HepG2 (cell line): ENCODE measurements at regions not wholly inside any gene's neighbourhood (a gene's known extent, or its start where the extent isn't known, plus 50 kb on each side); places are given as distances from the start of the nearest gene placed in this dataset.

ENCODE experiments used
- ATAC-seq: fragments of 200-7000 bp; cut with Tn5 transposase; 3 replicates; pipeline ENCODE4 v1.9.1; 2020; ENCODE audit warnings: mild to moderate bottlenecking, moderate library complexity
- BruUV-seq: library from RNA; stranded (reverse); fragments of 400-500 nt; replicated peaks from 2 replicates; lab custom pipeline; 2021; lab: Mats Ljungman, UMichigan
- CTCF ChIA-PET: fragments of 300-600 bp; formaldehyde crosslinking; extraction: SDS; loops from one replicate; lab custom pipeline; 2021; ENCODE audit warnings: low total read pairs, inconsistent platforms, low intra/inter-chr PET ratio; lab: Yijun Ruan, JAX
- POLR2A ChIA-PET: fragments of 350-600 bp; sonication (Branson Sonifier 250); formaldehyde crosslinking; loops from one replicate; lab custom pipeline; 2020; ENCODE audit warnings: antibody characterized with exemption, inconsistent platforms; lab: Yijun Ruan, JAX
- DNase-seq: peaks from one replicate; pipeline ENCODE4 v3.0.0-alpha.2; 2015; ENCODE audit warnings: low spot score
- FAIRE-seq: peaks from 3 replicates; lab custom pipeline; 2011; peaks lifted over from hg19 to GRCh38; lab: Jason Lieb, UNC
- H2AFZ ChIP-seq: one replicate; pipeline ENCODE4 v1.6.1; 2011; ENCODE audit warnings: low read length, inconsistent platforms
- H3K27ac ChIP-seq: fragments of 300-600 bp; 3 replicates; pipeline ENCODE4 v1.8.0; 2011; ENCODE audit warnings: mixed run types, mild to moderate bottlenecking, mixed read lengths, low read length, inconsistent platforms; ENCODE audit not compliant: insufficient read depth; ENCODE audit errors: extremely low read length
- H3K27me3 ChIP-seq, 2 experiments: fragments of 200-600 bp in 1 of 2; 2 replicates in 1 of 2; 3 replicates in 1 of 2; pipeline versions ENCODE4 v1.6.0 to v1.8.0; 2011; ENCODE audit warnings: low read length in 2 of 2, mild to moderate bottlenecking in 2 of 2, moderate library complexity in 2 of 2, inconsistent platforms in 1 of 2; ENCODE audit not compliant: insufficient read depth in 2 of 2, control insufficient read depth in 1 of 2
- H3K36me3 ChIP-seq, 2 experiments: fragments of 200-600 bp in 1 of 2; replicated peaks in 1 of 2; 2 replicates in 1 of 2; 3 replicates in 1 of 2; pipeline versions ENCODE4 v1.5.1 to v1.8.0; 2011; ENCODE audit warnings: low read length in 2 of 2, inconsistent platforms in 1 of 2; ENCODE audit not compliant: insufficient read depth in 2 of 2, control insufficient read depth in 1 of 2
- H3K4me1 ChIP-seq: 2 replicates; pipeline ENCODE4 v1.5.1; 2012; ENCODE audit warnings: low read length, inconsistent platforms; ENCODE audit not compliant: insufficient read depth
- H3K4me2 ChIP-seq: 2 replicates; pipeline ENCODE4 v1.6.0; 2011; ENCODE audit warnings: low read depth, low read length, inconsistent platforms
- H3K4me3 ChIP-seq, 3 experiments: fragments of 200-600 bp in 1 of 3; sonication (generic), shearing (Covaris generic) in 1 of 3; replicated peaks in 1 of 3; 2 replicates each; pipeline ENCODE4 v1.5.1; 2011 to 2016; ENCODE audit warnings: low read length in 3 of 3, inconsistent platforms in 2 of 3, low read depth in 2 of 3, mild to moderate bottlenecking in 2 of 3, control low read depth in 1 of 3, mixed read lengths in 1 of 3; ENCODE audit not compliant: insufficient read depth in 1 of 3
- H3K79me2 ChIP-seq: one replicate; pipeline ENCODE4 v1.6.1; 2011; ENCODE audit warnings: low read length, inconsistent platforms; ENCODE audit not compliant: insufficient read depth
- H3K9ac ChIP-seq: 2 replicates; pipeline ENCODE4 v1.6.0; 2011; ENCODE audit warnings: mild to moderate bottlenecking, low read depth, low read length, inconsistent platforms; ENCODE audit not compliant: insufficient read depth
- H3K9me3 ChIP-seq: 2 replicates; pipeline ENCODE4 v1.5.1; 2012; ENCODE audit warnings: mild to moderate bottlenecking, low read length
- H4K20me1 ChIP-seq: 2 replicates; pipeline ENCODE4 v1.6.0; 2011; ENCODE audit warnings: inconsistent platforms, mild to moderate bottlenecking, low read length, moderate library complexity; ENCODE audit not compliant: insufficient read depth
- CBFB ChIP-seq: sonication (generic); formaldehyde crosslinking; IDR thresholded peaks from 2 replicates; pipeline ENCODE4 v1.4.0; 2020; ENCODE audit warnings: missing genetic modification reagents
- HNRNPL ChIP-seq: fragments of 200-400 bp; formaldehyde crosslinking; IDR thresholded peaks from 2 replicates; pipeline ENCODE4 v1.6.1; 2017; ENCODE audit warnings: mild to moderate bottlenecking, low read depth, low read length
- NFRKB ChIP-seq: fragments of 450-650 bp; IDR thresholded peaks from 2 replicates; pipeline ENCODE4 v1.6.1; 2017
- PTBP1 ChIP-seq: fragments of 200-400 bp; formaldehyde crosslinking; IDR thresholded peaks from 2 replicates; pipeline ENCODE4 v1.6.1; 2018; ENCODE audit warnings: low read length, low read depth; ENCODE audit not compliant: poor library complexity, severe bottlenecking
- ZBTB7A ChIP-seq: sonication (generic); formaldehyde crosslinking; IDR thresholded peaks from 2 replicates; pipeline ENCODE4 v1.8.0; 2022; ENCODE audit warnings: mild to moderate bottlenecking, missing genetic modification reagents
- ZNF235 ChIP-seq: sonication (generic); formaldehyde crosslinking; IDR thresholded peaks from 2 replicates; pipeline ENCODE4 v1.8.1; 2023; ENCODE audit warnings: mild to moderate bottlenecking, missing genetic modification reagents, borderline replicate concordance
- WGBS: methylation state at CpG from one replicate; pipeline ENCODE4 v1.1.6; 2017; ENCODE audit warnings: low lambda C conversion rate; 5-methylcytosine and 5-hydroxymethylcytosine counted together
- in situ Hi-C: cut with HindIII; loops from 2 replicates; pipeline ENCODE4 v1.10.0; 2017; ENCODE audit warnings: low pct_unique_long_range_greater_than_20kb; ENCODE audit not compliant: extremely low pct_ligation_motif_present
- intact Hi-C: fragments of 100-400 bp; cut with micrococcal nuclease; formaldehyde crosslinking; loops from one replicate; pipeline ENCODE4 v1.10.0; 2022; ENCODE audit not compliant: unreplicated experiment
- TF ChIP-seq, protein P1 (sequence below): IDR thresholded peaks from 2 replicates; pipeline ENCODE4 v1.6.1; 2012; ENCODE audit warnings: inconsistent platforms
- TF ChIP-seq, protein P2 (sequence below), 2 experiments: sonication (generic) in 1 of 2; formaldehyde crosslinking in 1 of 2; IDR thresholded peaks; 2 replicates each; pipeline versions ENCODE4 v1.4.0 to v1.6.1; 2016 to 2020; ENCODE audit warnings: borderline replicate concordance in 1 of 2, low read depth in 1 of 2, mild to moderate bottlenecking in 1 of 2, missing genetic modification reagents in 1 of 2
- TF ChIP-seq, protein P3 (sequence below): sonication (generic); formaldehyde crosslinking; IDR thresholded peaks from 2 replicates; pipeline ENCODE4 v1.4.0; 2020; ENCODE audit warnings: missing genetic modification reagents
- TF ChIP-seq, protein P4 (sequence below): sonication (generic); formaldehyde crosslinking; IDR thresholded peaks from 2 replicates; pipeline ENCODE4 v1.4.0; 2020; ENCODE audit warnings: missing genetic modification reagents, borderline replicate concordance

DNA sequence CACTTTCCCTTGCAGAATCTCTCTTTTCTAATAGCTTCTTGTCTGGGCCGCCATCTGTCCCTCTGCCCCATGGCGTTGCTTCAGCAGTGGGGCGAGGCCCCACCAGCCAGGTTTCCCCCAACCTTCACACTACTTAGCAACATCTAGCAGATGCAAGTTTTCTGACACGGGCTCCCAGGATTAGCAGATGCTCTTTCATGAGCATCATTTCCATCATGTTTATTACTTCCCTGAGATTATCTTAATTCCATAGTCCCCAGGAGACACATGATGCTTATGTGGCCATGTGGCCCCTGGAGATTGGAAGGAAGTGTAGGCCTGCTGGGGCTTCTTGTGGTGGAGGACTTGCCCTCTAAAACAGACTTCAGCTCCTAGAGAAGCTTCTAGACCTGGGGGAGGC is 102.0 kb upstream of the MYL2 start:
- ChIA-PET POLR2A (no interaction called here), CTCF (no interaction called here)
- in situ Hi-C loops (no loop called here), intact Hi-C loops (loop anchor here (5.0 kb wide), 1 partner anchor 150 kb away; no protein-coding TSS in a partner anchor)
- Histone ChIP-seq H3K27me3 (peaks cover 0 to 7% of the 10 kb centered on the region in 2 experiments; a peak in 4 of 5 replicates), H3K4me3 (no peak overlapping the region), H3K4me1 (no peaks in the 10 kb centered on the region), H2AFZ (no peak overlapping the region), H3K9me3 (no peaks in the 10 kb centered on the region), H4K20me1 (no peaks in the 10 kb centered on the region), H3K27ac (no peak overlapping the region), H3K36me3 (no peaks in the 10 kb centered on the region), H3K4me2 (no peak overlapping the region), H3K9ac (no peak overlapping the region), H3K79me2 (no peaks in the 10 kb centered on the region)
- DNase-seq (no peak), FAIRE-seq (no peak), ATAC-seq (no peak)
- 3% methylated on average over 4 of the region's 4 CpGs for WGBS
- BruUV-seq: no TSS peak
- TF ChIP-seq HNRNPL: no peak
- no peak for TF ChIP-seq PTBP1
- TF ChIP-seq ZNF235: no peak
- no peak for TF ChIP-seq CBFB
- TF ChIP-seq, protein P1, sequence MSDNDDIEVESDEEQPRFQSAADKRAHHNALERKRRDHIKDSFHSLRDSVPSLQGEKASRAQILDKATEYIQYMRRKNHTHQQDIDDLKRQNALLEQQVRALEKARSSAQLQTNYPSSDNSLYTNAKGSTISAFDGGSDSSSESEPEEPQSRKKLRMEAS: no peak
- TF ChIP-seq ZBTB7A (CRISPR knock-in tag): no peak
- TF ChIP-seq, protein P2, sequence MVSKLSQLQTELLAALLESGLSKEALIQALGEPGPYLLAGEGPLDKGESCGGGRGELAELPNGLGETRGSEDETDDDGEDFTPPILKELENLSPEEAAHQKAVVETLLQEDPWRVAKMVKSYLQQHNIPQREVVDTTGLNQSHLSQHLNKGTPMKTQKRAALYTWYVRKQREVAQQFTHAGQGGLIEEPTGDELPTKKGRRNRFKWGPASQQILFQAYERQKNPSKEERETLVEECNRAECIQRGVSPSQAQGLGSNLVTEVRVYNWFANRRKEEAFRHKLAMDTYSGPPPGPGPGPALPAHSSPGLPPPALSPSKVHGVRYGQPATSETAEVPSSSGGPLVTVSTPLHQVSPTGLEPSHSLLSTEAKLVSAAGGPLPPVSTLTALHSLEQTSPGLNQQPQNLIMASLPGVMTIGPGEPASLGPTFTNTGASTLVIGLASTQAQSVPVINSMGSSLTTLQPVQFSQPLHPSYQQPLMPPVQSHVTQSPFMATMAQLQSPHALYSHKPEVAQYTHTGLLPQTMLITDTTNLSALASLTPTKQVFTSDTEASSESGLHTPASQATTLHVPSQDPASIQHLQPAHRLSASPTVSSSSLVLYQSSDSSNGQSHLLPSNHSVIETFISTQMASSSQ (IDR thresholded peaks at IDR 0.05; ENCODE audit: low read depth): no peak
- TF ChIP-seq, protein P2 (CRISPR knock-in tag; IDR thresholded peaks at IDR 0.05; ENCODE audit: borderline replicate concordance): no peak
- TF ChIP-seq, protein P3, sequence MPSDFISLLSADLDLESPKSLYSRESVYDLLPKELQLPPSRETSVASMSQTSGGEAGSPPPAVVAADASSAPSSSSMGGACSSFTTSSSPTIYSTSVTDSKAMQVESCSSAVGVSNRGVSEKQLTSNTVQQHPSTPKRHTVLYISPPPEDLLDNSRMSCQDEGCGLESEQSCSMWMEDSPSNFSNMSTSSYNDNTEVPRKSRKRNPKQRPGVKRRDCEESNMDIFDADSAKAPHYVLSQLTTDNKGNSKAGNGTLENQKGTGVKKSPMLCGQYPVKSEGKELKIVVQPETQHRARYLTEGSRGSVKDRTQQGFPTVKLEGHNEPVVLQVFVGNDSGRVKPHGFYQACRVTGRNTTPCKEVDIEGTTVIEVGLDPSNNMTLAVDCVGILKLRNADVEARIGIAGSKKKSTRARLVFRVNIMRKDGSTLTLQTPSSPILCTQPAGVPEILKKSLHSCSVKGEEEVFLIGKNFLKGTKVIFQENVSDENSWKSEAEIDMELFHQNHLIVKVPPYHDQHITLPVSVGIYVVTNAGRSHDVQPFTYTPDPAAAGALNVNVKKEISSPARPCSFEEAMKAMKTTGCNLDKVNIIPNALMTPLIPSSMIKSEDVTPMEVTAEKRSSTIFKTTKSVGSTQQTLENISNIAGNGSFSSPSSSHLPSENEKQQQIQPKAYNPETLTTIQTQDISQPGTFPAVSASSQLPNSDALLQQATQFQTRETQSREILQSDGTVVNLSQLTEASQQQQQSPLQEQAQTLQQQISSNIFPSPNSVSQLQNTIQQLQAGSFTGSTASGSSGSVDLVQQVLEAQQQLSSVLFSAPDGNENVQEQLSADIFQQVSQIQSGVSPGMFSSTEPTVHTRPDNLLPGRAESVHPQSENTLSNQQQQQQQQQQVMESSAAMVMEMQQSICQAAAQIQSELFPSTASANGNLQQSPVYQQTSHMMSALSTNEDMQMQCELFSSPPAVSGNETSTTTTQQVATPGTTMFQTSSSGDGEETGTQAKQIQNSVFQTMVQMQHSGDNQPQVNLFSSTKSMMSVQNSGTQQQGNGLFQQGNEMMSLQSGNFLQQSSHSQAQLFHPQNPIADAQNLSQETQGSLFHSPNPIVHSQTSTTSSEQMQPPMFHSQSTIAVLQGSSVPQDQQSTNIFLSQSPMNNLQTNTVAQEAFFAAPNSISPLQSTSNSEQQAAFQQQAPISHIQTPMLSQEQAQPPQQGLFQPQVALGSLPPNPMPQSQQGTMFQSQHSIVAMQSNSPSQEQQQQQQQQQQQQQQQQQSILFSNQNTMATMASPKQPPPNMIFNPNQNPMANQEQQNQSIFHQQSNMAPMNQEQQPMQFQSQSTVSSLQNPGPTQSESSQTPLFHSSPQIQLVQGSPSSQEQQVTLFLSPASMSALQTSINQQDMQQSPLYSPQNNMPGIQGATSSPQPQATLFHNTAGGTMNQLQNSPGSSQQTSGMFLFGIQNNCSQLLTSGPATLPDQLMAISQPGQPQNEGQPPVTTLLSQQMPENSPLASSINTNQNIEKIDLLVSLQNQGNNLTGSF: no peak
- TF ChIP-seq, protein P4, sequence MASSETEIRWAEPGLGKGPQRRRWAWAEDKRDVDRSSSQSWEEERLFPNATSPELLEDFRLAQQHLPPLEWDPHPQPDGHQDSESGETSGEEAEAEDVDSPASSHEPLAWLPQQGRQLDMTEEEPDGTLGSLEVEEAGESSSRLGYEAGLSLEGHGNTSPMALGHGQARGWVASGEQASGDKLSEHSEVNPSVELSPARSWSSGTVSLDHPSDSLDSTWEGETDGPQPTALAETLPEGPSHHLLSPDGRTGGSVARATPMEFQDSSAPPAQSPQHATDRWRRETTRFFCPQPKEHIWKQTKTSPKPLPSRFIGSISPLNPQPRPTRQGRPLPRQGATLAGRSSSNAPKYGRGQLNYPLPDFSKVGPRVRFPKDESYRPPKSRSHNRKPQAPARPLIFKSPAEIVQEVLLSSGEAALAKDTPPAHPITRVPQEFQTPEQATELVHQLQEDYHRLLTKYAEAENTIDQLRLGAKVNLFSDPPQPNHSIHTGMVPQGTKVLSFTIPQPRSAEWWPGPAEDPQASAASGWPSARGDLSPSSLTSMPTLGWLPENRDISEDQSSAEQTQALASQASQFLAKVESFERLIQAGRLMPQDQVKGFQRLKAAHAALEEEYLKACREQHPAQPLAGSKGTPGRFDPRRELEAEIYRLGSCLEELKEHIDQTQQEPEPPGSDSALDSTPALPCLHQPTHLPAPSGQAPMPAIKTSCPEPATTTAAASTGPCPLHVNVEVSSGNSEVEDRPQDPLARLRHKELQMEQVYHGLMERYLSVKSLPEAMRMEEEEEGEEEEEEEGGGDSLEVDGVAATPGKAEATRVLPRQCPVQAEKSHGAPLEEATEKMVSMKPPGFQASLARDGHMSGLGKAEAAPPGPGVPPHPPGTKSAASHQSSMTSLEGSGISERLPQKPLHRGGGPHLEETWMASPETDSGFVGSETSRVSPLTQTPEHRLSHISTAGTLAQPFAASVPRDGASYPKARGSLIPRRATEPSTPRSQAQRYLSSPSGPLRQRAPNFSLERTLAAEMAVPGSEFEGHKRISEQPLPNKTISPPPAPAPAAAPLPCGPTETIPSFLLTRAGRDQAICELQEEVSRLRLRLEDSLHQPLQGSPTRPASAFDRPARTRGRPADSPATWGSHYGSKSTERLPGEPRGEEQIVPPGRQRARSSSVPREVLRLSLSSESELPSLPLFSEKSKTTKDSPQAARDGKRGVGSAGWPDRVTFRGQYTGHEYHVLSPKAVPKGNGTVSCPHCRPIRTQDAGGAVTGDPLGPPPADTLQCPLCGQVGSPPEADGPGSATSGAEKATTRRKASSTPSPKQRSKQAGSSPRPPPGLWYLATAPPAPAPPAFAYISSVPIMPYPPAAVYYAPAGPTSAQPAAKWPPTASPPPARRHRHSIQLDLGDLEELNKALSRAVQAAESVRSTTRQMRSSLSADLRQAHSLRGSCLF: no peak
- no peak for TF ChIP-seq NFRKB
